NB4 (cell line): ENCODE measurements at regions not wholly inside any gene's neighbourhood (a gene's known extent, or its start where the extent isn't known, plus 50 kb on each side); places are given as distances from the start of the nearest gene placed in this dataset.

Experiments used
- MYC ChIP-seq: IDR thresholded peaks from 2 replicates; pipeline ENCODE4 v1.6.1; 2011; ENCODE audit warnings: low read depth, low read length
- POLR2A ChIP-seq: IDR thresholded peaks from 2 replicates; pipeline ENCODE4 v1.6.1; 2011; ENCODE audit warnings: mild to moderate bottlenecking; ENCODE audit not compliant: insufficient read length; ENCODE audit errors: extremely low read depth
- TF ChIP-seq, protein P1 (sequence below): IDR thresholded peaks from one replicate; pipeline ENCODE4 v1.5.1; 2012; ENCODE audit warnings: low read depth, low read length

DNA sequence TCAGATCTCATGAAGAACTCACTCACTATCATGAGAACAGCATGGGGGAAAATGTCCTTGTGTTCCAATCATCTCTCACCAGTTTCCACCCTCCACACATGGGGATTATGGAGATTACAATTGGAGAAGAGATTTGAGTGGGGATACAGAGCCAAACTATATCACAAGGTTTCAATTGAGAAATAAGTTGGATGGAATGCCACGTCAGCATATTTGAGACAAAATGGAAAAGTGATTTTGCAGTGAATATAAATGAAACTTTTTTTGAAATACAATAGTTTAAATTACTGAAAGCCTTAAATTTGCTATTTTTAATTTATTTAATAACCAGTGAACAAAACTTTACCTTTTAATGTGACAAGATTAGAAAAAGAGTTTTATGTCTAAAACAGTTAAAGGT lies 494.1 kb downstream of the PRR32 start:
- TF ChIP-seq POLR2A (no peak), MYC (no peak)
- TF ChIP-seq, protein P1, sequence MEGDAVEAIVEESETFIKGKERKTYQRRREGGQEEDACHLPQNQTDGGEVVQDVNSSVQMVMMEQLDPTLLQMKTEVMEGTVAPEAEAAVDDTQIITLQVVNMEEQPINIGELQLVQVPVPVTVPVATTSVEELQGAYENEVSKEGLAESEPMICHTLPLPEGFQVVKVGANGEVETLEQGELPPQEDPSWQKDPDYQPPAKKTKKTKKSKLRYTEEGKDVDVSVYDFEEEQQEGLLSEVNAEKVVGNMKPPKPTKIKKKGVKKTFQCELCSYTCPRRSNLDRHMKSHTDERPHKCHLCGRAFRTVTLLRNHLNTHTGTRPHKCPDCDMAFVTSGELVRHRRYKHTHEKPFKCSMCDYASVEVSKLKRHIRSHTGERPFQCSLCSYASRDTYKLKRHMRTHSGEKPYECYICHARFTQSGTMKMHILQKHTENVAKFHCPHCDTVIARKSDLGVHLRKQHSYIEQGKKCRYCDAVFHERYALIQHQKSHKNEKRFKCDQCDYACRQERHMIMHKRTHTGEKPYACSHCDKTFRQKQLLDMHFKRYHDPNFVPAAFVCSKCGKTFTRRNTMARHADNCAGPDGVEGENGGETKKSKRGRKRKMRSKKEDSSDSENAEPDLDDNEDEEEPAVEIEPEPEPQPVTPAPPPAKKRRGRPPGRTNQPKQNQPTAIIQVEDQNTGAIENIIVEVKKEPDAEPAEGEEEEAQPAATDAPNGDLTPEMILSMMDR, result no peak
